GM23248 (cell line): ENCODE measurements at regions not wholly inside any gene's neighbourhood (a gene's known extent, or its start where the extent isn't known, plus 50 kb on each side); places are given as distances from the start of the nearest gene placed in this dataset.

Experiments
- EZH2 ChIP-seq: fragments of 200-600 bp; sonication (generic); IDR thresholded peaks from 2 replicates; pipeline ENCODE4 v1.6.1; 2018; ENCODE audit warnings: antibody characterized with exemption, mild to moderate bottlenecking; ENCODE audit not compliant: insufficient read depth, poor library complexity, severe bottlenecking
- EZH2phosphoT487 ChIP-seq: fragments of 200-600 bp; sonication (generic); IDR thresholded peaks from 2 replicates; pipeline ENCODE4 v1.6.1; 2018; ENCODE audit warnings: antibody characterized with exemption, moderate library complexity, mild to moderate bottlenecking, low read depth; ENCODE audit not compliant: insufficient read depth

- TF ChIP-seq EZH2, result no peak
- no peak for TF ChIP-seq EZH2phosphoT487
These were observed 64.2 kb downstream of the FZD4 start for GRCh38 chr11:86891036-86891435.
